Spinal cord (tissue), 9 donors: ENCODE measurements at regions not wholly inside any gene's neighbourhood (a gene's known extent, or its start where the extent isn't known, plus 50 kb on each side); places are given as distances from the start of the nearest gene placed in this dataset.
"Not testable (repeated sequence)": the region's sequence is repeated elsewhere in the genome, so short reads cannot be mapped to it uniquely, and the experiment has no call there.

Experiments
- DNase-seq, 6 donors: peaks; one replicate each; pipeline versions ENCODE4 v3.0.0 to v3.0.0-alpha.2; 2013 to 2015; ENCODE audit warnings: low spot score in 6 of 6, low read depth in 4 of 6
- H3K27ac ChIP-seq: one replicate; pipeline ENCODE4 v1.5.1; 2013; ENCODE audit warnings: low read depth, low read length, control low read depth
- H3K27me3 ChIP-seq: one replicate; pipeline ENCODE4 v1.6.1; 2013; ENCODE audit warnings: low read length; ENCODE audit not compliant: control insufficient read depth, insufficient read depth
- H3K36me3 ChIP-seq: one replicate; pipeline ENCODE4 v1.6.1; 2013; ENCODE audit warnings: low read length; ENCODE audit not compliant: control insufficient read depth, insufficient read depth
- H3K4me1 ChIP-seq: one replicate; pipeline ENCODE4 v1.6.1; 2013; ENCODE audit warnings: low read length; ENCODE audit not compliant: control insufficient read depth, insufficient read depth
- H3K4me3 ChIP-seq: one replicate; pipeline ENCODE4 v1.5.1; 2013; ENCODE audit warnings: low read depth, low read length, control low read depth
- H3K9me3 ChIP-seq: one replicate; pipeline ENCODE4 v1.6.1; 2013; ENCODE audit warnings: low read length; ENCODE audit not compliant: control insufficient read depth, insufficient read depth
- WGBS: methylation state at CpG from one replicate; pipeline ENCODE4 v1.1.5; 2013; ENCODE audit warnings: missing lambda C conversion rate; ENCODE audit not compliant: insufficient coverage; 5-methylcytosine and 5-hydroxymethylcytosine counted together
- donor health status: healthy.

DNA sequence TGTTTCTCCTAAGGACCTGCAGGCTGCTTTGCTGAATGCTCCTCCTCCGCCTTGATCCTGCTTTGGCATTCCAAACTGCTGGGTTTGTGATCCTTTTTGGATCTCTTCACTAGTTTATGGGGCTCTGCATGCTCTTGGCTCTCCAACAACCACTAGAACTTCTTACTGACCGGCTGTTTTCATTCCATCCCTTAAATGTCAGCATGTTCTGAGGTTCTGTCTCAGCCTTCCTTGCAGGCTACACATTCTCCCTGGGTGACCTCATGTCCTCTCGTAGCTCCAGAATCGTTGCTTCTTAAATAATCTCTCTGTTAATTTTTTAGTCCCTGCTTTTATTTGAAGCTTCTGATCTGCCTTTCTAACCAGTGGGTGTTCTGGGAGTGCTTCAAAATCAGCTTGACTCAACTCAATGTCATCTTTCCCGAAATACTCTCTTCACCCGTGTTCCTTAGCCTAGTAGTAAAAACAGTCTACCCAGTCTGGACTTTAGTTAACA lies 119.0 kb upstream of the HS3ST2 start:
- no peaks in the 10 kb centered on the region for H3K4me1 ChIP-seq
- 59% methylated on average over 6 of the region's 6 CpGs for WGBS
- no peak overlapping the region for H3K27ac ChIP-seq
- DNase-seq: peak in 1 of 6 donors; percentile 45
- no peaks in the 10 kb centered on the region for H3K27me3 ChIP-seq
- no peaks in the 10 kb centered on the region for H3K36me3 ChIP-seq
- no peaks in the 10 kb centered on the region for H3K9me3 ChIP-seq
- H3K4me3 ChIP-seq: no peak overlapping the region

- not testable (repeated sequence) for H3K4me1 ChIP-seq
Measured at GRCh38 chr16:22695773-22696172, 118.2 kb upstream of the HS3ST2 start.

GRCh38 chr16:22699356-22699755 lies 114.6 kb upstream of the HS3ST2 start:
- no peaks in the 10 kb centered on the region for H3K36me3 ChIP-seq
- WGBS: 84% methylated on average over 3 of the region's 5 CpGs
- H3K4me3 ChIP-seq: no peak overlapping the region
- DNase-seq: no peak
- H3K9me3 ChIP-seq: no peaks in the 10 kb centered on the region
- no peaks in the 10 kb centered on the region for H3K4me1 ChIP-seq
- H3K27me3 ChIP-seq: no peaks in the 10 kb centered on the region
- H3K27ac ChIP-seq: no peak overlapping the region

More at GRCh38 chr16:22695773-22696172, 118.2 kb upstream of the HS3ST2 start:
- not testable (repeated sequence) for H3K9me3 ChIP-seq, DNase-seq, H3K36me3 ChIP-seq, H3K27me3 ChIP-seq, H3K27ac ChIP-seq, H3K4me3 ChIP-seq
- 94% methylated on average over 4 of the region's 7 CpGs for WGBS

GRCh38 chr16:22705799-22706198 lies 108.2 kb upstream of the HS3ST2 start:
- Histone ChIP-seq H3K9me3 (no peaks in the 10 kb centered on the region), H3K4me3 (no peak overlapping the region), H3K36me3 (no peaks in the 10 kb centered on the region), H3K27me3 (no peaks in the 10 kb centered on the region), H3K4me1 (no peaks in the 10 kb centered on the region), H3K27ac (no peak overlapping the region)
- WGBS: 65% methylated on average over 3 of the region's 3 CpGs
- peak in 2 of 6 donors; percentile 44 to 46 for DNase-seq

DNA sequence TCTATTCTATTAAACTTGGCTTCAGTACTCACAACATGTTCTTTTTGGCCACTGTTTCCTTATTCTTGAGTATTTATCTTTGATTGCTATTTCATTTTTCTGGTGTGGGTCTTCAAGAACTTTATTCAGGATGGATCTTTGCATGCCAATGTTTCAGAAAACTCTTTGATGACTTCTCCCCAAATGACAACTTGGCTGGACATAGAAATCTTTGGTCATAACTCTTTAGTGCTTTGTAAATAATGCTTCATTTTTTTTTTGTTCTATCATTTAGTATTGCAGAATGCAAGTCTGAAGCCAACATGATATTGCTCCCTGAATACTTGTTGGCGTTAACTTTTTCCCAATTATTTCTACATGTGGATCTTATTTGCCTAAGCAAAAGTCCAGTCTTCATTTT lies 103.6 kb upstream of the HS3ST2 start:
- Histone ChIP-seq H3K9me3 (no peaks in the 10 kb centered on the region), H3K27me3 (no peaks in the 10 kb centered on the region)

GRCh38 chr16:22711847-22712246 lies 102.1 kb upstream of the HS3ST2 start:
- WGBS: 75% methylated on average over 2 of the region's 2 CpGs
- H3K4me3 ChIP-seq: no peak overlapping the region
- H3K36me3 ChIP-seq: no peaks in the 10 kb centered on the region
- H3K27me3 ChIP-seq: no peaks in the 10 kb centered on the region
- no peaks in the 10 kb centered on the region for H3K4me1 ChIP-seq
- no peak for DNase-seq
- H3K27ac ChIP-seq: no peak overlapping the region
- no peaks in the 10 kb centered on the region for H3K9me3 ChIP-seq

More for the DNA sequence above, 103.6 kb upstream of the HS3ST2 start:
- no peak for DNase-seq
- Histone ChIP-seq H3K4me1 (no peaks in the 10 kb centered on the region), H3K27ac (no peak overlapping the region), H3K36me3 (no peaks in the 10 kb centered on the region), H3K4me3 (no peak overlapping the region)
- no CpG with 5 or more reads among the region's 1 CpG for WGBS

DNA sequence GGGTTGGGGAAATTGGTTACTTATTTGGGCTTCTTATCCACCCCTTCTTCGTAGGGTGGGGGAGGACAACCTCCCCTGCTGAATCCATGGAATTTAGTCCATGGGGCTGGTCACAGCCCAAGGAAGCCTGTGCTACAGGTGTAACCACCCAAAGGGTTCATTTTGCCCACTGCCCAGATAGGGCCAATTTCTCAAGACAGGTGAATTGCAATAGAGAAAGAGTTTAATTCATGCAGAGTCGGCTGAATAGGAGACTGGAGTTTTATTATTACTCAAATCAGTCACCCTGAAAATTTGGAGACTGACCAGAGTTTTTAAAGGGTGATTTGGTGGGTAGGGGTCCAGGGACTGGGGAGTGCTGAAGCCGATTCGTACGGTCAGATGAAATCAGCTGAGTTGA lies 101.5 kb upstream of the HS3ST2 start:
- no peak overlapping the region for H3K4me3 ChIP-seq

DNA sequence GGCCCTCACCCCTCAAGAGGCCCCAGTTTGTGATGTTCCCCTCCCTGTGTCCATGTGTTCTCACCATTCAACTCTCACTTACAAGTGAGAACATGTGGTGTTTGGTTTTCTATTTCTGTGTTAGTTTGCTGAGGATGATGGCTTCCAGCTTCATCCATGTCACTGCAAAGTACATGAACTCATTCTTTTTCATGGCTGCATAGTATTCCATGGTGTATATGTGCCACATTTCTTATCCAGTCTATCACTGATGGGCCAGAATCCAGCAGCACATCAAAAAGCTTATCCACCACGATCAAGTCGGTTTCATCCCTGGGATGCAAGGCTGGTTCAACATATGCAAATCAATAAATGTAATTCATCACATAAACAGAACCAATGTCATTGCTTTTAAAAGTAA lies 95.4 kb upstream of the HS3ST2 start:
- H3K27ac ChIP-seq, H3K4me1 ChIP-seq, H3K36me3 ChIP-seq, H3K4me3 ChIP-seq, H3K9me3 ChIP-seq, H3K27me3 ChIP-seq, DNase-seq: not testable (repeated sequence)
- WGBS: no CpG with 5 or more reads among the region's 2 CpGs

More for the DNA sequence above, 101.5 kb upstream of the HS3ST2 start:
- Histone ChIP-seq H3K4me1 (no peaks in the 10 kb centered on the region), H3K9me3 (no peaks in the 10 kb centered on the region), H3K36me3 (no peaks in the 10 kb centered on the region), H3K27me3 (no peaks in the 10 kb centered on the region), H3K27ac (no peak overlapping the region)
- no peak for DNase-seq
- 92% methylated on average over 4 of the region's 5 CpGs for WGBS

GRCh38 chr16:22719945-22720344 lies 94.0 kb upstream of the HS3ST2 start:
- H3K27me3 ChIP-seq: no peaks in the 10 kb centered on the region
- no peaks in the 10 kb centered on the region for H3K4me1 ChIP-seq
- DNase-seq: peak in 1 of 6 donors; percentile 24
- H3K4me3 ChIP-seq: no peak overlapping the region
- H3K9me3 ChIP-seq: no peaks in the 10 kb centered on the region
- H3K27ac ChIP-seq: no peak overlapping the region
- no CpG with 5 or more reads among the region's 4 CpGs for WGBS
- no peaks in the 10 kb centered on the region for H3K36me3 ChIP-seq

- Histone ChIP-seq H3K36me3 (no peaks in the 10 kb centered on the region), H3K27ac (no peak overlapping the region), H3K4me3 (no peak overlapping the region), H3K27me3 (no peaks in the 10 kb centered on the region), H3K9me3 (no peaks in the 10 kb centered on the region), H3K4me1 (no peaks in the 10 kb centered on the region)
- DNase-seq: peak in 2 of 6 donors; percentile 32 to 47
- 67% methylated on average over 6 of the region's 8 CpGs for WGBS
Measured at GRCh38 chr16:22721511-22722100, 92.4 kb upstream of the HS3ST2 start.
